Activated naive CD4-positive, alpha-beta T cell treated with anti-CD3 and anti-CD28 coated beads, Interleukin-2, amount 50 U/mL, for 72 hours (primary cell): ENCODE measurements at regions not wholly inside any gene's neighbourhood (a gene's known extent, or its start where the extent isn't known, plus 50 kb on each side); places are given as distances from the start of the nearest gene placed in this dataset.

Experiments
- ATAC-seq, 2 donors: fragments of 150-1000 bp; cut with Tn5 transposase; 2 replicates each; pipeline ENCODE4 v1.10.0; 2021; ENCODE audit warnings: mild to moderate bottlenecking in 2 of 2, moderate library complexity in 2 of 2
- DNase-seq, 2 donors: peaks; one replicate each; pipeline ENCODE4 v3.0.0; 2021 to 2022; ENCODE audit warnings: low spot score in 2 of 2
- H3K27ac Mint-ChIP-seq, 2 donors: one replicate each; pipeline ENCODE4 v1.8.0; 2022; ENCODE audit warnings: mild to moderate bottlenecking in 2 of 2, mixed read lengths in 2 of 2
- H3K36me3 Mint-ChIP-seq, 2 donors: one replicate each; pipeline ENCODE4 v1.8.0; 2022; ENCODE audit warnings: mixed read lengths in 2 of 2
- H3K9me3 Mint-ChIP-seq, 2 donors: one replicate each; pipeline ENCODE4 v1.8.0; 2022; ENCODE audit warnings: mixed read lengths in 2 of 2

GRCh38 chr7:52537051-52537450 lies 498.4 kb upstream of the POM121L12 start:
- no peak for DNase-seq
- Mint-ChIP-seq H3K9me3 (peaks cover 6 to 19% of the 10 kb centered on the region in 2 donors), H3K36me3 (peaks cover 0 to 14% of the 10 kb centered on the region in 2 donors), H3K27ac (no peak overlapping the region)
- no peak for ATAC-seq

- no peak for DNase-seq
- H3K36me3 Mint-ChIP-seq: no peaks in the 10 kb centered on the region
- H3K27ac Mint-ChIP-seq: no peak overlapping the region
- peaks cover 0 to 15% of the 10 kb centered on the region in 2 donors for H3K9me3 Mint-ChIP-seq
- ATAC-seq: no peak
Measured at GRCh38 chr7:52525772-52526341, 509.6 kb upstream of the POM121L12 start.

GRCh38 chr7:52518869-52519268 lies 516.6 kb upstream of the POM121L12 start:
- Mint-ChIP-seq H3K36me3 (peaks cover 0 to 5% of the 10 kb centered on the region in 2 donors), H3K27ac (no peak overlapping the region), H3K9me3 (peaks cover 26 to 30% of the 10 kb centered on the region in 2 donors)
- no peak for ATAC-seq
- no peak for DNase-seq

GRCh38 chr7:52512656-52513055 lies 522.8 kb upstream of the POM121L12 start:
- peaks cover 0 to 3% of the 10 kb centered on the region in 2 donors for H3K36me3 Mint-ChIP-seq

GRCh38 chr7:52507546-52508255 lies 527.7 kb upstream of the POM121L12 start:
- DNase-seq (no peak), ATAC-seq (no peak)
- peaks cover 4 to 18% of the 10 kb centered on the region in 2 donors for H3K9me3 Mint-ChIP-seq
- H3K36me3 Mint-ChIP-seq: no peaks in the 10 kb centered on the region
- H3K27ac Mint-ChIP-seq: no peak overlapping the region

More at GRCh38 chr7:52512656-52513055, 522.8 kb upstream of the POM121L12 start:
- ATAC-seq: no peak
- H3K27ac Mint-ChIP-seq: no peak overlapping the region
- H3K9me3 Mint-ChIP-seq: peaks cover 23 to 26% of the 10 kb centered on the region in 2 donors
- DNase-seq: no peak

- DNase-seq (no peak), ATAC-seq (no peak)
- H3K36me3 Mint-ChIP-seq: no peaks in the 10 kb centered on the region
- peaks cover 0 to 9% of the 10 kb centered on the region in 2 donors for H3K9me3 Mint-ChIP-seq
- H3K27ac Mint-ChIP-seq: no peak overlapping the region
Measured at GRCh38 chr7:52506325-52506724, 529.1 kb upstream of the POM121L12 start.

- Mint-ChIP-seq H3K27ac (no peak overlapping the region), H3K36me3 (no peaks in the 10 kb centered on the region), H3K9me3 (peaks cover 0 to 14% of the 10 kb centered on the region in 2 donors)
- no peak for ATAC-seq
- DNase-seq: no peak
Measured at GRCh38 chr7:52504561-52504960, 530.9 kb upstream of the POM121L12 start.

GRCh38 chr7:52502281-52502680 lies 533.2 kb upstream of the POM121L12 start:
- no peaks in the 10 kb centered on the region for H3K36me3 Mint-ChIP-seq
- no peak for ATAC-seq
- peaks cover 0 to 14% of the 10 kb centered on the region in 2 donors for H3K9me3 Mint-ChIP-seq
- no peak overlapping the region for H3K27ac Mint-ChIP-seq
- DNase-seq: no peak

- DNase-seq: no peak
- Mint-ChIP-seq H3K27ac (no peak overlapping the region), H3K36me3 (no peaks in the 10 kb centered on the region), H3K9me3 (peaks cover 0 to 14% of the 10 kb centered on the region in 2 donors)
- ATAC-seq: no peak
Measured at GRCh38 chr7:52501696-52502095, 533.7 kb upstream of the POM121L12 start.

- no peak for ATAC-seq
- no peak for DNase-seq
- no peak overlapping the region for H3K27ac Mint-ChIP-seq
- no peaks in the 10 kb centered on the region for H3K36me3 Mint-ChIP-seq
- H3K9me3 Mint-ChIP-seq: peaks cover 0 to 14% of the 10 kb centered on the region in 2 donors
Measured at GRCh38 chr7:52500841-52501240, 534.6 kb upstream of the POM121L12 start.

- peaks cover 0 to 4% of the 10 kb centered on the region in 2 donors for H3K9me3 Mint-ChIP-seq
- DNase-seq (no peak), ATAC-seq (no peak)
- H3K27ac Mint-ChIP-seq: no peak overlapping the region
- no peaks in the 10 kb centered on the region for H3K36me3 Mint-ChIP-seq
Measured at GRCh38 chr7:52498366-52498765, 537.1 kb upstream of the POM121L12 start.

GRCh38 chr7:52486267-52486666 lies 549.2 kb upstream of the POM121L12 start:
- H3K27ac Mint-ChIP-seq: no peak overlapping the region
- peaks cover 0 to 12% of the 10 kb centered on the region in 2 donors for H3K9me3 Mint-ChIP-seq
- DNase-seq: no peak
- peaks cover 0 to 5% of the 10 kb centered on the region in 2 donors for H3K36me3 Mint-ChIP-seq
- ATAC-seq: no peak

- H3K27ac Mint-ChIP-seq: no peak overlapping the region
- ATAC-seq (no peak), DNase-seq (no peak)
- H3K36me3 Mint-ChIP-seq: peaks cover 0 to 5% of the 10 kb centered on the region in 2 donors
- peaks cover 0 to 15% of the 10 kb centered on the region in 2 donors for H3K9me3 Mint-ChIP-seq
Measured at GRCh38 chr7:52482076-52482475, 553.4 kb upstream of the POM121L12 start.

GRCh38 chr7:52481571-52481970 lies 553.9 kb upstream of the POM121L12 start:
- Mint-ChIP-seq H3K36me3 (peaks cover 0 to 5% of the 10 kb centered on the region in 2 donors), H3K27ac (no peak overlapping the region), H3K9me3 (peaks cover 0 to 15% of the 10 kb centered on the region in 2 donors)
- ATAC-seq: no peak
- no peak for DNase-seq

GRCh38 chr7:52479990-52480389 lies 555.4 kb upstream of the POM121L12 start:
- Mint-ChIP-seq H3K36me3 (peaks cover 0 to 5% of the 10 kb centered on the region in 2 donors), H3K9me3 (peaks cover 0 to 15% of the 10 kb centered on the region in 2 donors), H3K27ac (no peak overlapping the region)
- ATAC-seq: no peak
- no peak for DNase-seq

GRCh38 chr7:52475001-52475582 lies 560.3 kb upstream of the POM121L12 start:
- ATAC-seq: no peak
- no peak for DNase-seq
- H3K36me3 Mint-ChIP-seq: no peaks in the 10 kb centered on the region
- H3K27ac Mint-ChIP-seq: no peak overlapping the region
- peaks cover 16 to 35% of the 10 kb centered on the region in 2 donors for H3K9me3 Mint-ChIP-seq

GRCh38 chr7:52473756-52474155 lies 561.7 kb upstream of the POM121L12 start:
- ATAC-seq: no peak
- DNase-seq: no peak
- peaks cover 19 to 34% of the 10 kb centered on the region in 2 donors for H3K9me3 Mint-ChIP-seq
- H3K27ac Mint-ChIP-seq: no peak overlapping the region
- no peaks in the 10 kb centered on the region for H3K36me3 Mint-ChIP-seq
